Stimulated activated CD8-positive, alpha-beta memory T cell treated with anti-CD3 and anti-CD28 coated beads, Interleukin-7, amount 100 ng/mL, for 1 hour (primary cell): ENCODE measurements at regions not wholly inside any gene's neighbourhood (a gene's known extent, or its start where the extent isn't known, plus 50 kb on each side); places are given as distances from the start of the nearest gene placed in this dataset.
"Not testable (repeated sequence)": the region's sequence is repeated elsewhere in the genome, so short reads cannot be mapped to it uniquely, and the experiment has no call there.

ENCODE experiments used
- DNase-seq, 2 donors: peaks; one replicate each; pipeline ENCODE4 v3.0.0-alpha.2; 2020; ENCODE audit warnings: low read depth in 2 of 2

DNA sequence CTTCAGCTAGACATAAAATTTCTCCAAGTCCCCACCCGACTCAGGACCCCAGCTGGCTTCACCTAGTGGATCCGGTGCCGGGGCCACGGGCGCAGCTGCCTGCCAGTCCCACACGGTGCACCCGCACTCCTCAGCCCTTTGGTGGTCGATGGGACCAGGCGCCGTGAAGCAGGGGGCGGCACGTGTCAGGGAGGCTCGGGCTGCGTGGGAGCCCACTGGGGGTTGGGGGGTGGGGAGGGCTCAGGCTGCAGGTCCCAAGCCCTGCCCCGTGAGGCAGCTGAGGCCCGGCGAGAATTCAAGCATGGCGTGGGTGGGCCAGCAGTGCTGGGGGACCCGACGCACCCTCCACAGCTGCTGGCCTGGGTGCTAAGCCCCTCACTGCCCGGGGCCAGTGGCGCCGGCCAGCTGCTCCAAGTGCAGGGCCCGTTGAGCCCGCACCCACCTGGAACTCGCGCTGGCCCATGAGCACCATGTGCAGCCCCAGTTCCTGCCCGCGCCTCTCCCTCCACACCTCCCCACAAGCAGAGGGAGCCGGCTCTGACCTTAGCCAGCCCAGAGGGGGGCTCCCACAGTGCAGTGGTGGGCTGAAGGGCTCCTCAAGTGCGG, 747.0 kb downstream of the FAM181B start:
- no peak for DNase-seq

DNA sequence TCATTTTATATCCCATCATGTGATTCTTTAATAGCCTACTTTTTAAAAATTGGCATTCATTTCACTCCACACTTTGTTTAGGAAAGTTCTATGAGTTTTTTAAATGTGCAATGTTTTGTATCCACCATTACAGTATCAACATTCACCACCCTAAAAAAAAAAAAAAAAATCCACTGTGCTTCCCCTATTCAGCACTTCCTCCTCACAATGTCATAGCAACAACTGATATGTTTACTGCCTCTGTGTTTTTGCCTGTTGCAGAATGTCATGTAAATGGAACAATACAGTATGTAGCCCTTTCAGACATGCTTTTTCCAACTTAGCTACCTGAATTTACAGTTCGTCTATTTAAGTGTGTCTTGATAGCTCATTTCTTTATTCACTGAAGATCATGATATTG, 754.2 kb downstream of the FAM181B start:
- DNase-seq: no peak

DNA sequence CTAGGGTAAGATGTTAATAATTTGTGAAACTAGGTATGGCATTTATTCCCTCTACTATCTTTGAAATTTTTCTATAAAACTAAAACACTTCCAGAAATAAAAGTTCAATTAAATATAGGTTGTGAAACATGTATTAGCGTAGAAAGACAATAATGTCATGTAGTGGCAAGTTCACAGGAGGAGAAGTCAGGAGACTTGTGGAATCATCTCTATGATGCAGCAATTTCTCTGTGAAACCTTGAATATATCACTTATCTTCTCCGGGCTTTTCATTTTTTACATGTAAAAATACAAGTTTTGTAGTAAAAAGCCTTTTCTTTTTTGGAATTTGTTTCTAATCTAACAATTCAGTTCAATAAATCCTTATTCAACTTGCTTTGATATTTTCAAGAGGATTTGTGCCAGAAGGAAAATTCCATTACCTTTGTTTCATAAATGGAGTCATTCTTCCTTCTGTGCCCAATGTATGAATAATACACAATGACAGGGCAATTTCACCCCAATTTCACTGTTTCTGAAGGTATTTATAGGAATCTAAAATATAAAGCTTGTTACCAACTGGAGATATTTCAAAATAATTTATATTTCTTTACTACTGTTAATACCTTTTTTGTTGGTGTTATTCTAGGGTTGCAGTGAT, 758.3 kb downstream of the FAM181B start:
- no peak for DNase-seq

DNA sequence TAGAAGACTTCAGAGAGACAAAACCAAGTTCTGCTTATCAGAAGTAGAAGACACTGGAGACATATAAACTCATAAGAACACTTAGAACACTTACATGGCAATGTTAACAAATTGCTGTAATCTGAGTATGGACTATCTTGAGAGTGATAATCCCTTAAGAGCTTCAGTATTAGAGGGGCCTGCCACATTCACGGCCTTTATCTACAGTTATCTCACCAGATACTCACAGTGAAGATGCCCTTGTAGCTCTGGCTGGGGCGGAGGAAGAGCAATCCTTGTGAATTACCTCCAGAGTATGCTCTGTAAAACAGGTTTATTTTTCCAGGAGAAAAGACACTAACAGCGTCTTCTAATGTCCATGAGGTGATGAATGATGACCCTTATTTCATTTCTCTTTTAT, 762.8 kb downstream of the FAM181B start:
- no peak for DNase-seq

DNA sequence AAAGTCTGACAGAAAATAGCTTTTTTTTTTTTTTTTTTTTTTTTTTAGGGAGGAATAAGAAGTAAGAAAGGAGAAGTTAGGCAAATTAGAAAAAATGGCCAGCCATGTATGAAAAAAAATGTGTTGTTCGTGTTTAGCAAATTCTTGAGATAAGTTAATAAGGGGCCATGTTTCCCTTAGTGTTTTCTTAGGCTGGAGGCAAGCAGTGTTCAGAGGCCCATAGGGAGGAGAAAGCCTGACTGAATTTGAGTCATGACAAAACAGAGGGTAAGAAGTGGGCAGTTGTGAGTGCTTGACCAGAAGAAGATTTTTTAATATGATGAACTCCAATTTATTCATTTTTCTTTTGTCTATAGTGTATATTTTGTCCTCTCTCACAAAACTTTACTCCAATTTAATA, 766.4 kb downstream of the FAM181B start:
- no peak for DNase-seq

DNA sequence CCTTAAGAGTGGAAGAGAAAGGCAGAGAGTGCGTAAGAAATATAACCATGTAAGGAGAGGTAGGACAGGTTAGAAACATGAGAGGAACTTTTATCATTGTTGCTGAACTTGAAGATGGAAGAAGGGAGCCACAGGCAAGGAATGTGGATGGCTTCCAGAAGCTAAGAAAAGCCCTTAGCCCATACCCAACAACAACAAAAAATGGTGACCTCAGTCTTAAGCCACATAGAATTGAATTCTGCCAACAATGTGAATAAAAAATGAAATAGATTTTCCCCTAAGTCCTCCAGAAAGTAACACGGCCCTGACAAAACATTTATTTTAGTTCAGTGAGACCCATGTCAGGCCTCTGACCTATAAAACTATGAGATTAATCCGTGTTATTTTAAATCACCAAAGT, 767.3 kb downstream of the FAM181B start:
- no peak for DNase-seq

DNA sequence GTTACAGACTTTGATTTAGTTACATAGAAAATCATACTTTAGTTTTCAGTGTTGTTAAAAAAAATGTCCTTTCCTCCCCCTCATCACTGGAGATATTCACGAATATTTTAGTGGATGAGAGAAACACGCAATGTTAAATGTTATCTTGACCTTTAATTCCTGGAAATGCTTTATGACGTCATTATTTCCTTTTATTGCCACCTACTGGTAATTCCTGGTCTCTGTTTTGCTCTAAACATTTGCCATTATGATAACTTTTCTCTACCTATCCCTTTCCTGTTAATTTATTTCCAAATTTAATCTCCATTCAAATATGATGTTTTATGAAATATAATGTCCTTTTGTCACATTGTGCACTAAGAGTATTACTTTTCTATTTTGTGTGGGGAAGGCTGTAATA, 770.6 kb downstream of the FAM181B start:
- no peak for DNase-seq

DNA sequence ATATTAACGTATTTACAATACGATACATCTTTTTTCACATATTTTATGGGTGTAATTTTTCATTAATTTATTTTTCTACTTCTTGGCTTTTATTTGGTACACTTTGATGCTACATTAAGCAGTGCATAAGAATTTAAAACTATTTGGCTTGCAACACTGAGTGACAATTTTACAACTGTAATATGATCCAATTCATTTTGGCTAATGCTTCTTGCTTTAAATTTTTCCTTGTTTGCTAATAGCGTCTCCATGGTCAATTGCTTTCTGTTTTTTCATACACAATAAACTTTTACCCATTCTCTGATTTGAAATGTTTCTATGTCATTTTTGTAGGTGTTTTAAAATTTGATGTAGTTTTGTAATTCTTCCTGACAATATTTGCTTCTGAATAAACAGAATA, 773.2 kb downstream of the FAM181B start:
- no peak for DNase-seq

DNA sequence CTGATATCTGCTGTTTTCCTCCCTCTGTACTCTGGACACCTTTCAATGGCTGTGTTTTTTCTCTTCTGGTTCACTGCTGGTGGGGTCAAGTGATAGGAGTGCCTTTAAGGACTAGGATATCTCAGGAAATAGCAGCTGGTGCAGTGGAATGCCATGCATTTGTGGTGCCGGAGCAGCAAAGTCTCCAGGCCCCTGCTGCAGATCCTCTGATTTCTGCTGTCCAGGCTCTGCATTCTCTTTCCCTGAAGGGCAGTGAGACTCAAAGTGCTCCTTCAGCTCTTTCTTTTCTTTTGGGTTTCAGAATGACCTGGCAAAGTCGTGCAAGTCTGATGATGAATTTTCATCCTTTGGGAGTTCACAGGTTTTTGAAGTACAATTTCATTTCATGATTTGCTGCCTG, 774.3 kb downstream of the FAM181B start:
- no peak for DNase-seq

DNA sequence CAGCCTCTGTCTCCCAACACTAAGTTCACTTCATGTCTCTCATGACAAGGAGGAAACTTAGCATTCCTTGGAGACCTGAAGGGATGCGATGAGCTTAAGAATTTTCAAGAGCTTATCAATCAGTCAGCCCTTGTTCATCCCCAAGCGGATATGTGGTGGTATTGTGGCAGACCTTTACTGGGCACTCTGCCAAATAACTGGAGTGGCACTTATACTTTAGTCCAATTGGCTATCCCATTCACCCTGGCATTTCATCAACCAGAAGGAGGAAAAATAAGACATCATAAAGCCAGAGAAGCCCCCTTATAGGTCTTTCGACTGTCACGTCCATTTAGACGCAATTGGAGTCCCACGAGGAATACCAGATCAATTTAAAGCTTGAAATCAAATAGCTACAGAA, 779.4 kb downstream of the FAM181B start:
- not testable (repeated sequence) for DNase-seq

DNA sequence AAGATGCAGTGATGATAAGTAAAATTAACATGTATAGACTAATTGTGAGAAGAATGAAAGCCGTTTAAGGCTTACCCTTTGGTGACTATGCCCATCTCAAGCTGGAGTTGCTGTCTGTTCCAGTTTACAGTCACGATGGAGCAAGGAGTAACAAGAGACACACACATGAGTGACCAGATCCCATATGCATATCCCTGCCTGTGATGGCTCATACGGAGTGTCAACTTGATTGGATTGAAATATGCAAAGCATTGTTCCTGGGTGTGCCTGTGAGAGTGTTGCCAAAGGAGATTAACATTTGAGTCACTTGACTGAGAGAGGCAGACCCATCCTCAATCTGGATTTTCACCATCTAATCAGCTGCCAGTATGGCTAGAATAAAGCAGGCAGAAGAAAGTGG, 786.8 kb downstream of the FAM181B start:
- no peak for DNase-seq

DNA sequence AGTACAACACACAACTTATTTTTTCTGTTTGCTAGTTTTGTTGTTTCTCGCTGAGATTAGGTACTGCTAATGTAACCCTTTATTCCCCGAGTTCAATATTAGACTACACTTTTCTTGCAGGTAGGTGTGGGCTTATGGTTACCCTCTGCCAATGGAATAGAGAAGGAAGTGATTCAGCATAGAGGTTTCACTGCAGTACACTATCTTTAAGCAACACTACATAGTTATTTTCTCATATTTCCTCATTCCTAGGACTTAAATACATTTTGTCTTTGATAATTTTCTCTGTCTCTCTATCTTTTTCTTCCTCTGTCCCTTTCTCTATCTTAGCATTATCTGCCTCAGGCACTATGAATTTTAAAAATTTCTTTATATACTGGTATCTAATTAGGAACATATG, 791.0 kb downstream of the FAM181B start:
- no peak for DNase-seq

DNA sequence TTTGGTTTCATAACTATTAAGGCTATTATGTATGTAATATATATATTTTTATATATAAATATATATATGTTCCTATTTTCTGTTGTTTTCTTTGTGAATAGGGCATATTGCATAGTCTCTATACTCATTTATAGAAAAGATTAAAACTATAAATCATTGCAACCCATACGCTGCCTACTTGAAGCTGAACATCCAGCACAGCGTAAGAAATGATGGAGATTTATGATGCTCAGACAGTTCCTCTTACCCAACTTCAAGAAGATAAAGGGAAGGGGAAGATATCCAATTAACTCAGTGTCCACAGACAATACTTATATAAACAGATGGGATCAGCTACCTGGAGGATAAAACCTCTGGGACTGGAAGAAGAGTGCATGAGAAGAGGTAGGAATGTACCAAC, 791.7 kb downstream of the FAM181B start:
- no peak for DNase-seq

DNA sequence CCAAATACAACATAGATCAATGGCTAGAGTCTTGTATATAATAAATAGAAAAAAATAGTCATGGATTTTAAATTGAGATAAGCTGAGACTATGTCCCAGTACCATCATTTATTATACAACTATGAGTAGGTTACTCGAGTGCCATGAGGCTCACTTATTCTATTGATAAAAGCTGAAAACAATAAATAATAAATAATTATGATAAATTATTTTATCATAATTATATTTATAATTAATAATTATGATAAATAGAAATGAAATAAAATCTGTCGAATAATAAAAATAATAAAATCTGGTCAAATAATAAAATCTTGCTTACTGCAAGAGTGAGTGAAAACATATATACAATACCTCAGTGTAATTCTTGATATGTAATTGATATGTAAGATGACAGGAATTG, 801.4 kb downstream of the FAM181B start:
- no peak for DNase-seq

DNA sequence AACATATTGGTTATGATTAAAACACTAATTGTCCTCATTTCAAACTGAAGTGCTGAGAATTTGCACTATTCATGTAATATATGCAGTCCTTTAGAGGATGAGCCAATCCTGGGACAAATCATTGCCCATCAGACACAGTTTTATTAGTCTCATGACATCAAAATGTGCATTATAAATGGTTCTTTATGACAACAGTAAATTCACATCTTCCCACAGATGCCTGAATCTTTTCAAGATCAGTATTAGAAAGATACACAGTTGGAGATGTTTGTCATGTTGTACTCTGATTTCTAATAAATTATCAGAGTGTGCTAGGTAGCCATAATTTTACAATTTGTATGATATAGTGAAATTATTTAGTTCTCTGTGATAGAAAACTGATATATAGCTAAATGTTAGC, 813.5 kb downstream of the FAM181B start:
- DNase-seq: no peak

DNA sequence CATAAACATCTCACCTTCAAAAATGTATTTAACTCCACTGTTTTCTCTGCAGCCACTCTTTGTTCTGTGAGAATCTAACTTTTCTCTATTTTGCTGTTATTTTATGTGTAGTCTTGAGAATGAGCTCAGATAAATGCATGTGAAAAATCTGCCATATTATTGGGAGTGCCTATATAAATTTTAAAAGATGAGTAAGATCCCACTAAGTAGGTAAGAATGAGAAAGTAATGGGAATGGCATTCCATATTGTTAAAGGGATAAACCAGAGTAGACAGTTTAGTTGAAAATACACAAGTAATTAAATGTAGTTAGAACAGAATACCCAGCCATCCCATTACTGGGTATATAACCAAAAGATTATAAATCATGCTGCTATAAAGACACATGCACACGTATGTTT, 817.2 kb downstream of the FAM181B start:
- no peak for DNase-seq

DNA sequence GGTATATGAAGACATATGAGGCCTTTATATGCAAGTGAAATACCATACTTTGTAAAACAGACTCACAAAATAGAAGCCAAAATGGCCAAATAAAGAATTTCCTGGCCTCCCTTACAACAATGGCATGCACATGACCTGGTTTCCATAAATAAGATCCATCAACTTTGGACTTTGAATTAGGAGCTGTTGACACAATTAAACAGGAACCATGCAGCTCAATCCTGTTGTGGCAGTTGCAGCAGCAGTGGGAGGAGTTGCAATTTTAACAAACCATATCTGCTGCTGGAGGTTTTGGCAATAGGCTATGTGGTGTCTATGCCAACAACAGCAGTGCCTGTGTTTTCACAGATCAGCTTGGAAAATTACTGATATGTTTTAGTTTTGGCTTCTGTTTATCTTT, 818.6 kb downstream of the FAM181B start:
- DNase-seq: no peak

DNA sequence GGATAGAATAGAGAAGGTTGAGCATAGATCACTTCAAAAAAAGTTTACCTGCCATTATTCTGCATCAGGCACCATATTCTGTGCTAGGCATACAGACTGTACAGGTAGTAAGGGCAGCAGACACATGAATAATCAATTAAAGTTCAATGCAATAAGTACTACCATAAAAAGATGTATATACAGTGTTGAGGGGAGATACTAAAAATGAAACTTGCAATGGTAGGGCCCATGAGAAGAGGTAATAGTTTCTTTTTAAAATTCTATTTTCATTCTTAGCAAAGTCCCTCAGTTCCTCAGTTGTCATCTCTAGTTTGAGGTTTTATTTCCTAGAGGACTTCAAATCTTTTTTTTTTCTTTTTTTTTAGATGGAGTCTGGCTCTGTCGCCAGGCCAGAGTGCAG, 819.9 kb downstream of the FAM181B start:
- no peak for DNase-seq

DNA sequence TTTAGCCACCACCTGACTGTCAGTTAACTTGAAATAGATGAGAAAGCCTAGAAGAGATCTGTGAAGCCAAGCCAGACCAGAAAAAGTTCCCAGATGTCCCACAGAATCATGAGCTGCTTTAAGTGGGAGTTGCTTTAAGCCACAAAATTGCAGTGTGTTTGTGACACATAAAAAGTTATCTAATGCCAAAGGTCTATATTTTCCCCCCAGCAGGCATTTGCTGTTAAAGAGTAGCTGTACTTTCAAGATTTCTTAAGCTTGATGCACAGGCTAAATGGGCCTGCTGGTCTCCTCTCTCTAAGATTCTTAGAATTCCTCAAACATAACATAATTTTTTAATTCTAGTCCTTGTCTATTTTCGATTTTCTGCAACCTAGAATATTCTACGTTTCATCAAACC, 825.7 kb downstream of the FAM181B start:
- no peak for DNase-seq

DNA sequence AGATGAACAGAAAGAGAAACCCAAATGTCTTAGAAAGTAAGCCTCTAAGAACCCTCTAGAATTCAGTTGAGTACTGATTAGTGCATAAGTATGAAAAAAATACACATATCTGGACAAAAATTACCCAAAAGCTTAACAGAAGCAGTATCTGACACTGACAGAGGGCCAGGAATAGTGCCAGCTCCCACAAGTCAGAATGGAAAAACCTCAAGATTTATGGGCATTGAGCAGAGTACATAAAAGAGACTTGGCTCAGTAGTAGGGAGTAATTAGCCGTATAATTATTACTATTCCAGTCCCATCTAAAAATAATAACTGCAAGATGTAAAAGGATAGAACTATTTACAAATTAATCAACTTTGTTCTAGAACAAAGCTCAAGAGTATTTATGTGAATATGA, 834.5 kb downstream of the FAM181B start:
- DNase-seq: no peak

DNA sequence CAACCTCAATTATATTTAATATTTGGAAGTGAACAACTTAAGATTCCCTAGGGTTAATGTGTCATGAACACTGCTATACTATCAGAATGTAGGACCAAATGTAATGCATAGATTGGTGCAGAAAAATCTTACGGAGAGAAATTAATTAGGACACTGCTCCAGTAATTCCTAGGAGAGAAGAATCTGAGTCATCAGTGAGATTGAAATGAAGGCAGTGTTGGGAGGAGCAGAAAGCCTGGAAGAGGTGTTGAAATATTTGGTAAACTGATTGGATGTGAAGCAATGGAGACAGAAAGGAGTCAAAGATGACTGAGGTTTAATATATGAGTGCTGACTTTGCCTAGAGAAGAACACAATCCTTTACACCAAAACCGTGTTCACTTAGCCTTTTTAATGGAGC, 836.0 kb downstream of the FAM181B start:
- DNase-seq: no peak

DNA sequence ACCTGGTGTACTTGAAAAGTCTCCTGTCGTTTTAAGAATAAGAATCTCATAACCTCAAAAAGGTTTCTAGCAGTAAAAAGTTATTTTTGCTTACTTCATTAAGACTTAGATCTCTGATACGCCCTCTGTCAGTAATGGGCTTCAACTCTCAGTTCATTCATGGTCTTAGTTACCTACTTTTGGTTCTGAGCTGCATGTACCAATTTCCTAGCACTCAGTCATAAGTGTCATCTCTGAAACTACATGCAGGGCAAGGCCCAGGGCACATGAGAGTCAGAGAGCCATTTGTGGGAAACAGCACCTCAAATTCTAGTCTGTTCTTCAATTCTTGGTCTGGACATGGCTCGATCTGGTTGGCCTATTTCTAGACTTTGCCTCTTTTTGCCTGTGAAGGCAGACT, 838.4 kb downstream of the FAM181B start:
- DNase-seq: no peak

DNA sequence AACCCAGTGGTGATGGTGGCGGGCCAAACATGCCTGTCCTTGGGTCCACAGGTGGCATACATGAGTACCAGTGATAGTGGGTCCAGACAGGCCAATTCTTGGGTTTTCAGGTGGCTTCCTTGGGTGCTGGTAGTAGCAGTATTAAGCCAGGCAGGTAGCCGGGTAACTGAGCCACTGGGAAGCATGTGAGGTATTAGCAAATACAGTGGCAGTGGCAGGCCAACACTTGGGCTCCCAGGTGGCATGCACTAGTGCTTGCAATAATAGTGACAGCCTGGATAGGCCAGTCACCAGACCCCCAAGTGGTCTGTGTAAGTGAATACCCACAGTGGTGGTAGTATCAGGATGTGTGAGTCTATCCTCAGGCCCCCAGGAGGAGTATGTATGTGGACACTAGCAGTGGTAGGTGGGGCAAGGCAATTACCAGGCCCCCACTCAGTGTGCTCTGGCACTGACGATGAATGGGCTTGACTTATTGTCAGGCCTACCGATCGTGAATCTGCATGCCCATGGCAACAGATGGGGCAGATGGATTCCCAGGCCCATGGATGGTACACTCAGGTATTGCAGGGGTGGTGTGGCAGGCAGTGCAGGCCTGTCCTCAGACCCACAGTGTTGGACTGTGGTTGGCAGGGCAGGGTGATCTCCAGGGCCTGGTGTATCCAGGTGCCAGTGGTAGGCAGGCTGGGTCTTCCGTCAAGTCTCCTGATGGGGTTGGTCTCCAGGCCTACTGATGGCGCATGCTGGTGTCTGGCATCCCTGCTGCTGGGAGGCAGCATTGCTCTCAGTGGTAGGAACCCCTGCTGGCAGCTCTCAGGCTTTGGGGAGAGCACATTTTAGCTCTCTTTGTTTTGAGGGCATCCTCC, 840.7 kb downstream of the FAM181B start:
- no peak for DNase-seq
